ENCODE measurements at regions not wholly inside any gene's neighbourhood (a gene's known extent, or its start where the extent isn't known, plus 50 kb on each side); places are given as distances from the start of the nearest gene placed in this dataset.

- TF ChIP-seq EZH2 (IDR thresholded peaks at IDR 0.05; ENCODE audit: insufficient read depth, low read length): no peak
- TF ChIP-seq CTCF (IDR thresholded peaks at IDR 0.05; ENCODE audit: insufficient read depth, low read depth, low read length): no peak
These were observed 403.2 kb downstream of the NPIPA7 start for GRCh38 chr16:16782153-16782552.

Data from astrocyte (in vitro differentiated cells and primary cell).